ENCODE measurements at regions not wholly inside any gene's neighbourhood (a gene's known extent, or its start where the extent isn't known, plus 50 kb on each side); places are given as distances from the start of the nearest gene placed in this dataset.

GRCh38 chr5:1642621-1643061 lies 118.9 kb upstream of the LPCAT1 start:
- H3K27ac ChIP-seq (ENCODE audit: low read depth, low read length) = no peak overlapping the region
- no peak overlapping the region for H3K4me2 ChIP-seq (ENCODE audit: low read length)
- no peak overlapping the region for H2AFZ ChIP-seq (ENCODE audit: low read depth, low read length, poor library complexity, severe bottlenecking)
- H4K20me1 ChIP-seq (ENCODE audit: insufficient read depth) = no peaks in the 10 kb centered on the region
- TF ChIP-seq MAX (IDR thresholded peaks at IDR 0.05) (no peak), EZH2 (IDR thresholded peaks at IDR 0.05) (no peak), POLR2A (IDR thresholded peaks at IDR 0.05; ENCODE audit: borderline replicate concordance, extremely low read depth, insufficient read depth, insufficient read length) (no peak), CEBPB (IDR thresholded peaks at IDR 0.05; ENCODE audit: low read depth) (no peak), EGR1 (IDR thresholded peaks at IDR 0.05; ENCODE audit: low read depth) (no peak), FOSL1 (IDR thresholded peaks at IDR 0.05; ENCODE audit: low read depth) (no peak), JUND (IDR thresholded peaks at IDR 0.05) (no peak), TCF7L2 (IDR thresholded peaks at IDR 0.05; ENCODE audit: borderline replicate concordance, extremely low read depth, insufficient read depth, insufficient read length) (no peak), CBX3 (IDR thresholded peaks at IDR 0.05; ENCODE audit: low read depth) (no peak), ZFX (IDR thresholded peaks at IDR 0.05) (no peak), RAD21 (IDR thresholded peaks at IDR 0.05; ENCODE audit: low read depth) (no peak), REST (IDR thresholded peaks at IDR 0.05; ENCODE audit: low read depth) (no peak), ELF1 (IDR thresholded peaks at IDR 0.05; ENCODE audit: borderline replicate concordance, low read depth) (no peak), SIN3A (IDR thresholded peaks at IDR 0.05; ENCODE audit: low read depth) (no peak), SP1 (IDR thresholded peaks at IDR 0.05; ENCODE audit: low read depth) (no peak), SRF (IDR thresholded peaks at IDR 0.05; ENCODE audit: low read depth) (no peak), YY1 (IDR thresholded peaks at IDR 0.05; ENCODE audit: extremely low read depth, insufficient replicate concordance, low read depth, low read length) (no peak), ATF3 (IDR thresholded peaks at IDR 0.05) (no peak)
- intact Hi-C loops (cut with micrococcal nuclease) = loop anchor here (5.0 kb wide), 2 partner anchors 40 to 720 kb away; no protein-coding TSS in a partner anchor
- H3K4me3 ChIP-seq (replicated peaks in 1 of 2; ENCODE audit: low read depth in 1 of 2, low read length in 2 of 2) = no peak overlapping the region
- ChIA-PET POLR2A (no interaction called here), RAD21 (ENCODE audit: low non-redundant PET in 1 of 2, low total read pairs in 2 of 2, uncharacterized antibody in 2 of 2, unreplicated experiment in 2 of 2) (no interaction called here), CTCF (no interaction called here)
- no TSS peak for BruUV-seq (replicated peaks)
- no peaks in the 10 kb centered on the region for H3K79me2 ChIP-seq (ENCODE audit: insufficient read depth, low read length)
- ATAC-seq = no peak
- H3K27me3 ChIP-seq (ENCODE audit: insufficient read depth, low read length) = peaks cover 9% of the 10 kb centered on the region; the same call in 1 of the 2 replicates
- no peaks in the 10 kb centered on the region for H3K36me3 ChIP-seq (ENCODE audit: control insufficient read depth in 1 of 2, insufficient read depth in 2 of 2, low read length in 2 of 2)
- no peaks in the 10 kb centered on the region for H3K9me2 ChIP-seq (ENCODE audit: insufficient read depth)
- peaks cover 0 to 7% of the 10 kb centered on the region in 2 experiments; a peak in 2 of 4 replicates for H3K4me1 ChIP-seq (ENCODE audit: control insufficient read depth in 1 of 2, insufficient read depth in 2 of 2, low read length in 2 of 2)
- H3K9me3 ChIP-seq (ENCODE audit: control insufficient read depth in 1 of 2, insufficient read depth in 1 of 2, low read depth in 1 of 2, low read length in 2 of 2) = no peaks in the 10 kb centered on the region
- H3K9ac ChIP-seq (ENCODE audit: low read length) = no peak overlapping the region
- DNase-seq (ENCODE audit: low read depth, low spot score) = no peak
